Activated CD8-positive, alpha-beta memory T cell treated with anti-CD3 and anti-CD28 coated beads, Interleukin-2, amount 50 U/mL, for 48 hours (primary cell): ENCODE measurements at regions not wholly inside any gene's neighbourhood (a gene's known extent, or its start where the extent isn't known, plus 50 kb on each side); places are given as distances from the start of the nearest gene placed in this dataset.
"Not testable (repeated sequence)": the region's sequence is repeated elsewhere in the genome, so short reads cannot be mapped to it uniquely, and the experiment has no call there.

Experiments used
- DNase-seq: peaks from one replicate; pipeline ENCODE4 v3.0.0-alpha.2; 2020

DNA sequence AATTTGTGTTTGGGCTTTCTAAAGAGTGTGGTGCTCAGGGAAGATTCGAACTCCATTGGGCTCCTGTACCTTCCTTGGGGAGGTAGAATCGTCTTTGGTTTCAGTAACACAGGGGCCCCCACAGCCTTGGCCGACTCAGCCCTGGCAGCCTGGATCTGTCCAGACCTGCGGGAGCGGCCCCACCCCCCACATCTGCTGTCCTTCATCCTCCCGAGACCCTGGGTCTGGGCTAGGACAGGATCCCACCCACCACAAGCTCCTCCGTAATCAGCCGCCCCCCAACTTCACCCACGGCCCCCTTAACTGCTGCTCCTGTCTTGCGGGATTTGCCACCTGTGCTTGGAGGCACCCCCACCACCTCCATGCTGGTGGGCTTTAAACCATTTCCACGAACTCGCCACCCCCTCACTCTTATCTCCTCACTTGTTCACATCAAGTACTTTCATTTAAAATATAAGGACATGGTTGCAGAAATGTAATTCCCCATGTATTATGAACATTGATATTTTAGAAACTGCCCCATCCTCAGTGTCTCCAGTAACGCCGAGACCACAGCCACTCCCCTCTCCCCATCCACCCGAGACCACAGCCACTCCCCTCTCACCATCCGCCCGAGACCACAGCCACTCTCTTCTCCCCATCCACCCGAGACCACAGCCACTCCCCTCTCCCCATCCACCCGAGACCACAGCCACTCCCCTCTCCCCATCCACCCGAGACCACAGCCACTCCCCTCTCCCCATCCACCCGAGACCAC lies 84.7 kb upstream of the SFSWAP start:
- DNase-seq: peak; percentile 49

- peak; percentile 62 for DNase-seq
Observed at GRCh38 chr12:131627151-131628022, 83.5 kb upstream of the SFSWAP start.

DNA sequence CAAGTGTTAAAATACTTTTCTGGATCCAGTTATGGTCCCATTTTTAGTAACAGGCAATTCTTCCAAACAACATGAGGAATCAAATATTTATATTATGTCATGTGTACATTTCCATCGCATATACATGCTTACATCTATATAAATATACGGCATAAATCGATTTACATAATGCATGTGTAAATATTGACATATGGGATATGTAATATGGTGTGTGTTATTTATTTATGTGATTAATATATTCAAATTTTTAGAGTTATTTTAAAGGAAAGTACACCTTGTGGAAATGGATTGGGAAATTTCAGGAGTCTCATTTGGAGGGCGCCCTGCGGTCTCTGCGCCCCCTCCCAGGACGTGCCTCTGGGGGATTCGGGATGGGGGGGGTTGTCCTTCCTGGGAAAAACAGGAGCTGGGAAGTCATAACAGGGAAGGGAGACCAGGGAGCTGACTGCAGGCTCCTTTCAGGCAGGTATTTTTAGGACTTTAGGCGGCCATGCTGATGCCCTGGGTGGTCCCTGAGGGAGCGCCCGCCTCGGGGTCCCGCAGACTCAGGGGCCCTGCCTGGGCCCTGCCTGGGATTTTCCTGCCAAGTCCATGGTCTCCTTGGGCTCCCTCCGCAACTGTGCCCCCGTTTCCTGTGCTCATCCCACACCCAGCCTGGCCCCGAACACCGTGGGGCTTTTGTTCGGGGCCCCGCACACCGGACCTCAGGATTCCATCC lies 82.7 kb upstream of the SFSWAP start:
- no peak for DNase-seq

DNA sequence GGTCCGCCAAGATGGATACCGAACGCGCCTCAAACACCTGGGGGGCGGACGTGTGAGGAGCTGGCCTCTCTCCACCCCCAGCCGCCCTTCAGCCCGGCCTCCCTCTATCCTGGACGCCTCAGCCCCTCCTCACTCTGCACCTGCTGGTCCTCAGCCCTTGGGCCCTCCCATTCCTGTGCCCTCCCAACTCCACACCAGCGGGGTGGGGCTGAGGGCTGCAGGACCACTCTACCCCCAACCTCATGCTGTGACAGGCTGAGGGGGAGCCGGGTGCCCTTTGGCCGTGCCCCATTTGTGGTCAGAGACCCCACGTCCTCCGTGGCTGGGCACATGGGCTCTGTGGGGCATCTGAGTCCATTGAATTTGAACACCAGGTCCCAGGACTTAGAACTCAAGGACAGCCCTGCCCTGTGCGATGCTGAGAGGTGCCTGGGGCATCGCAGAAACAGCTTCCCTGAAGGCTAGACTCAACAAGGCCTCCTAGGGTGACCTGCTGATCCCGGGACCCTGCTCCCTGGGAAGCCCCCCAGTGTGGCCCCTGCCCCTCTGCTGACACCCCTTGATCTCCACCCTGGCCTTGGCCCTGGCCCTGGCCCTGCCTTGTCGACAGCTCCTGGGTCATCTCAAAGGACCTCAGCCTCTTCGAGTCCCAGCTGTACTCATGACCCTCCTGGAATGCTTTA lies 82.0 kb upstream of the SFSWAP start:
- peak; percentile 46 for DNase-seq

GRCh38 chr12:131631230-131631629 lies 79.7 kb upstream of the SFSWAP start:
- no peak for DNase-seq

- DNase-seq: peak; percentile 23
Observed at GRCh38 chr12:131631889-131632651, 78.8 kb upstream of the SFSWAP start.

GRCh38 chr12:131632652-131633023 lies 78.3 kb upstream of the SFSWAP start:
- not testable (repeated sequence) for DNase-seq

- not testable (repeated sequence) for DNase-seq
Observed at GRCh38 chr12:131633610-131634009, 77.3 kb upstream of the SFSWAP start.

DNA sequence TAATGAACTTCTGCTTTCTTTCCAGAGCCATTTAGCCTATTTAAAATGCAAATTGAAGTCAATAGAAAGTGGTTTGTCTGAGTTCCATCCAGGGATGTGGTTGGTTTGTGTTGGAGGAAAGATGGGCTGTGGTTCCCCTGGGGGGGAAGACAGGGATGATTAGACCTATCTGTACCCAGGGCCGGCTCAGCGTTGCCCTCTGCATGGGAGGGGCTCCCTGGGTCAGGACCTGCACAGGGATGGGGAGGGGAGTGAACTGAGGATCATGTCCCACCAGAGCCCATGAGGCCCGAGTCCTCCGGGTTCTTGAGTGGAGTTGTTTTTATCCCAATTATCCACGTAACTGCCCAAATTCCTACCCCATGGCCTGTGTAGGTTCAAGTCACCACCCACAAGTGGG lies 76.9 kb upstream of the SFSWAP start:
- DNase-seq: no peak

GRCh38 chr12:131635012-131635411 lies 75.9 kb upstream of the SFSWAP start:
- not testable (repeated sequence) for DNase-seq

DNA sequence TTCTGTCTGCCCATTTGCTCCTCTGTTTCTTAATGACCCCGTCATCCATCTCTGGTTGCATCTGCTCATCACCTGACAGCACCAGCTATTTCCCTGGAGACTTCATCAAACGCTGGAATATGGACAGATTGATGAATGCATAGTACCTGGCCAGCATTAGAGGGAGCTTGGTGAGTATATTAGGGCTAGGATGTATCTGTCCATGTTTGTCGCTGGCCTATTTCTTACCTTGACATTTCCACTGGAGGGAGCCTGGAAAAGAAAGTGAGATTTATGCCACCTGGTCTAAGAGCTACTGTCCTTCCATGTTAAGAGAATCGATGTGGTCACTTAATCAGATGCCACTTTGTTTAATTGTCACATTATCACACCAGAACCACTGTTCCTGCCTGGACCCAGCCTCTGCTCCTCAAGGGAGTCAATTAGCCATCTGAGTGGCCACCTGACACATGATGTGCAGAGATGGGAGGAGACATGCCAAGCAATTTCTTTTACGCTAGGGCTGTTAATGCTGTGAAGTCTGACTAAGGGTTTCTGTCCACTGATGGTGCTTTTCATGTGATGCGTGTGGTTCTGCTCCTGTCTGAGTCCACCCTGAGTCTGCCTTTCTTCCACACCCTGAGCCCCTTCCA lies 75.3 kb upstream of the SFSWAP start:
- DNase-seq: no peak

DNA sequence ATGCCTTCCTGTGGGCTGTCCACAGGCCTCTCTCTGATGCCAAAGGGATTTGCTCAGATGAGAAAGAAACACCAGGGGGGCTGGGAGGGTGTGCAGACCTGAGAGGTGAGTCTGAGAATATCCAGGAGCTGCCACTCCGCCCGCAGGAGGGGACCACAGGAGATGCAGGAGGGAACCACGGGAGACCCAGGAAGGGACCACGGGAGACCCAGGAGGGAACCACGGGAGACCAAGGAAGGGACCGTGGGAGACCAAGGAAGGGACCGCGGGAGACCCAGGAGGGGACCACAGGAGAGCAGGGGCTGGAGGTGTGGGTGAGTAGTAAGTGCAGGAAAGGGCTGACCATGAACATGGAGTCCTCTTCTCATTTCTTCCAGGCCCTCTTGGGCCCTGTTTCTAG lies 74.6 kb upstream of the SFSWAP start:
- no peak for DNase-seq

DNA sequence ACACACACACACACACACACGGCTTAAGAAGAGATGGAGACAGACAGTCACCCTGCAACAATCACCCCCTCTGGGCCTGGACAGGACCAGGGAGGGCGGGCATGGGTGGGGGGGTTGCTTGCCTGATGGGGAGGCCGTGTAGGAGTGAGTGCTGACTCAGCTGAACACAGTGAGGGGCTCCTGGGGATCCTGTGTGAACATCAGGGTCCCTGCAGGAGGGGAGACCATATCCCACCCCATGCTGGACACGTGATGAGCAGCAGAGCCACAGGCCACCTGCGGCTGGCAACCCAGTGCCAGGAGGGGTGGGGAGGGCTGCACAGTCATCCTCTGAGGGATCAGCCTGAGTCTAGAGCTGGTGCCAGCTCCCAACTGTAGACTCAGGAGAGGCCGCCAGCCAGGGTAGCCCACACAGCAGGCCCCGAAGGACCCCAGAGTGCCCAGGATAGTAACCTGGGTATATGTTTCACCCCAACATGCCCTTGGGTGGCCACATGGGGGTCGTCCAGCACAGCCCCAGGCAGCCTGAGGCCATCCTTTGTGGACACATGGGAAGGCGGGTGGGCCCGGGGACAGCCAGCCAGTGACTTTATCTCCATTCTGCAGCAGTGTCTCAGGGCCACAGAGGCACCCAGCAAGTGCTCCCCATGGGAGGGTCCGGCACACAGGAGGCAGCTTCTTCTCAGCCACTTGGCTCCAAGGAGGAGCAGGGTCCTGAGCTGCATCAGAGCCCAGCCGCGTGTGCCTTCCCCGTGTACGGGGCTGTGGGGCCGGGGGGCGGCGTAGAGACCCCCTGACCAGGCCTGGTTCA lies 73.7 kb upstream of the SFSWAP start:
- DNase-seq: no peak

GRCh38 chr12:131637986-131638385 lies 72.9 kb upstream of the SFSWAP start:
- no peak for DNase-seq

DNA sequence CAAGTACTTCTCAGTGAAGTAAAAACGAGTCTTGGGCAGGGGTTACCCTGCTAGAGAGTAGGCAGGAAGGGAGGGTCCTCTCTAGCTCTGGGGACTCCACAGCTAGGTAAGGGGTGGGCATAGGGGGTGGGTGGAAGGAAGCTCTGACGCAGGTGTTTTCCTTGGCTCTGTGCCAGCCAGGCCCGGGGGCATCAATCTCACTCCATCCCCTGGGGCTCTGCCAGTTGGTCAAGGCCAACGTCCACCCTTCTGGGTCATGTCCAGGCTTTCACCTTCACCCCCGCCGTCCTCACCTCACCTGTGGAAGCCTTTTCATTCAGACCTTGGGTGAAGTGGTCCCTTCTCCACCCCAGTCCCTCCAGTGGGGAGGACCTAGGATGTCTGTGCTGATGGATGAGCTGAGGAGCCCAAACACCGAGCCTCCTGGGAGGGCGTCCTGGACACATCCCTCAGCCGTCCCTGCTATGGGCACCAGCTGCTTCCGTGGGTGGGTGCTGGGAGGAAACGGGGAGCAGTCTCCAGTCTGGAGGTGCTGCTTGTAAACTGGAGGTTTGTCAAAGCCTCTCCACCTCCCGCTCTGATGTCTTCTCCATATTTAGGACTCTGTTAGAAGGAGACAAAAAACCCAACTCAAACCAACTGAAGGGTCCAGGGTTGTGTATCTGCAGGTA lies 71.5 kb upstream of the SFSWAP start:
- no peak for DNase-seq

DNA sequence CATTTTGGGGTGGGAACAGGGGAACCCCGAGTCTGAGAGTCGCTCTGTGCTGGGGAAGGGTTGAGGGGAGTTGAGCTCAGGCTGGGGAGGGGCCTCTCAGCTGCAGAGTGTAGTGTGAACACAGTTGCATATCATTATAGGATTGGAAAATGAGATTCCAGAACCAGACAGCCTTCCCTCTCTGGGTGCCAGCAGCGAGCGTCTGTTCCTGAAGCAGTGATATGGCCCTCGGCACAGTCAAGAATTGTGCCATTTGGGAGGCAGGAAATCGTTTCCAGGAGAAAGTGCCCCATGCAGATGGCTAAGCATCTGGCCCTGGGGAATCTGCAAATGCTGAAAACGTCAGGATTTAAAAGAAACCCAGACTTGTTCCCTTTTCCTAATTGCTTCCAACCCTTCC lies 70.4 kb upstream of the SFSWAP start:
- DNase-seq: no peak

DNA sequence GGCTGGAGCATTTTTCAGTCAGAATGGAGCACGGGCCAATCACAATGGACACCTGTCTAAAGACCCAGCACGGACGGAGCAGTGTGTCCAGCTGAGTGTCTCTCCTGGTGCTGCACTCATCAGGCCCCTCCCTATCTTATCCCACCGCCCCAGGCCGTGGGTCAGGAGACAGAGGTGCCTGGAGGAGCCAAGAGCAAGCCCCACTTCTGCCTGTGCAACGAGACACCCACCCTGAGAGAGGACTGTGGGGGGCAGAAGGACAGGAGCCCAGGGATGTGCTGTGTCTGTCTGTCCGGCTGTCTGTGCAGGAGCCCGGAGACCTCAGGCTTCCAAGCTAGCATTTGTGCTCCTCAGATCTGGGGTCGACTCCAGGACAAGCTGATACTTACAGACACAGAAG lies 69.6 kb upstream of the SFSWAP start:
- no peak for DNase-seq

DNA sequence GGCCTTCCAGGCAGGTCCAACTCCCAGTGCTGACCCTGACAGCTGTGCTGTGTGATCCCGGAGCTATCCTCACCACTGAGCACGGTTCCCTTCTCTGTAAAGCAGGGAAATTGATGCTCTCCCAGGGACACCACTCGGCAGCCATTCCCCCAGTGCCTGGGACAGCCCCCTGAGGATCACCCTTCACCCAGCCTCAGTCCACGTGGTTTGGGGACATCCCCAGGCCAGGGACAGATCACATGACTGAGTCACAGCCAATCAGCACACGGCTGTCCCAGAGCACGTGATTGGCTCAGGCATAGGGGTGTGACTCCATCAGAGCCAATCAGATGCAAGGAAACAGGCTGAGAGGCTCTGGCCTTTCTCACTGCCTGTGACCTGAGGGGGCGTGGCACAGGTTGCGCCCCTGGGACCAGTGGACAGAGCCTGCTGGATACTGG lies 68.8 kb upstream of the SFSWAP start:
- peak; percentile 52 for DNase-seq

DNA sequence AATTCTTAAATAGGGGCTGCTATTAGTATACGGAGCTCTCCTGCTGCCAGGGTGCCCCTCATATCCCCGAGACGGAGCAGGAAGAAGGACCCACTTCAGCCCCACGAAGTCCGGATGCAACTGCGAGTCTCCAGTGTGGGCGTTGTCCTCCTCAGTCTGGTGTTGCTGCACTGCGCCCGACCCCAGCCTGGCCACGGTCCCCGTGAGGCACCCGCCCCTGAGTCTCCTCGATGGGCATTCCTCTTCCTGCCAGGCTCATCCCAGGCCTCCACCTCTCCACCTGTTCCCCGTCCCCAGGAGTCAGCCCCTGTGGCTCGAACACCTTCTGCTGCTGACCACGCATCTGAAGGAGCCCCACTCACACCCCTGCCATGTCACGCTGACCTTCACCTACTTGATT lies 68.1 kb upstream of the SFSWAP start:
- DNase-seq: no peak
